Astrocyte (in vitro differentiated cells and primary cell): ENCODE measurements at regions not wholly inside any gene's neighbourhood (a gene's known extent, or its start where the extent isn't known, plus 50 kb on each side); places are given as distances from the start of the nearest gene placed in this dataset.

ENCODE experiments used
- CTCF ChIP-seq: IDR thresholded peaks from 2 replicates; pipeline ENCODE4 v1.5.1; 2011; ENCODE audit warnings: low read depth, mild to moderate bottlenecking, inconsistent platforms, low read length, moderate library complexity; ENCODE audit not compliant: insufficient read depth
- EZH2 ChIP-seq: IDR thresholded peaks from 2 replicates; pipeline ENCODE4 v1.6.1; 2012; ENCODE audit warnings: mild to moderate bottlenecking, low read length, inconsistent platforms; ENCODE audit not compliant: insufficient read depth

GRCh38 chr2:64874593-64874992, 114.6 kb upstream of the SLC1A4 start:
- TF ChIP-seq CTCF = no peak
- no peak for TF ChIP-seq EZH2
